ENCODE measurements at regions not wholly inside any gene's neighbourhood (a gene's known extent, or its start where the extent isn't known, plus 50 kb on each side); places are given as distances from the start of the nearest gene placed in this dataset.

DNA sequence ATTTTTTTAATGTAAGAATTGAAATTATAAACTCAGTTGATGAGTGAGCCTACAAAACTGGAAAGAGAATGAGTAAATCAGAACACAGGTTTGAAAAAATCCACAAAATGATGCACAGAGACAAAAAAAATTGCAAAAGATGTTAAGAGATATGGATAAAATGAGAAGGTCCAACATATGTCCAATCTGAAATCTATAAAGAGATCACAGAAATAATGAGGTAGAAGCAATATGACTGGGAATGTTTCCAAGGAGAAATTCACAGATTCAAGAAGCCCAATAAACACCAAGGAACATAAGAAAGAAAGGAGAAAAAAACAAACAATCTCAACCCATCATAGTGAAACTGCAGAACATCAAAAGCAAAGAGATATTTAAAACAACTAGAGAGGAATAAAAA lies 288.4 kb upstream of the SLC30A5 start:
- TF ChIP-seq, protein P1, sequence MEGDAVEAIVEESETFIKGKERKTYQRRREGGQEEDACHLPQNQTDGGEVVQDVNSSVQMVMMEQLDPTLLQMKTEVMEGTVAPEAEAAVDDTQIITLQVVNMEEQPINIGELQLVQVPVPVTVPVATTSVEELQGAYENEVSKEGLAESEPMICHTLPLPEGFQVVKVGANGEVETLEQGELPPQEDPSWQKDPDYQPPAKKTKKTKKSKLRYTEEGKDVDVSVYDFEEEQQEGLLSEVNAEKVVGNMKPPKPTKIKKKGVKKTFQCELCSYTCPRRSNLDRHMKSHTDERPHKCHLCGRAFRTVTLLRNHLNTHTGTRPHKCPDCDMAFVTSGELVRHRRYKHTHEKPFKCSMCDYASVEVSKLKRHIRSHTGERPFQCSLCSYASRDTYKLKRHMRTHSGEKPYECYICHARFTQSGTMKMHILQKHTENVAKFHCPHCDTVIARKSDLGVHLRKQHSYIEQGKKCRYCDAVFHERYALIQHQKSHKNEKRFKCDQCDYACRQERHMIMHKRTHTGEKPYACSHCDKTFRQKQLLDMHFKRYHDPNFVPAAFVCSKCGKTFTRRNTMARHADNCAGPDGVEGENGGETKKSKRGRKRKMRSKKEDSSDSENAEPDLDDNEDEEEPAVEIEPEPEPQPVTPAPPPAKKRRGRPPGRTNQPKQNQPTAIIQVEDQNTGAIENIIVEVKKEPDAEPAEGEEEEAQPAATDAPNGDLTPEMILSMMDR (IDR thresholded peaks at IDR 0.05) = no peak
- TF ChIP-seq EP300 (IDR thresholded peaks at IDR 0.05) = no peak
- no peak for TF ChIP-seq POLR2A (IDR thresholded peaks at IDR 0.05)

All from ovary (tissue), 3 donors.